HL-60 (cell line): ENCODE measurements at regions not wholly inside any gene's neighbourhood (a gene's known extent, or its start where the extent isn't known, plus 50 kb on each side); places are given as distances from the start of the nearest gene placed in this dataset.
"Not testable (repeated sequence)": the region's sequence is repeated elsewhere in the genome, so short reads cannot be mapped to it uniquely, and the experiment has no call there.

Source experiments
- DNase-seq, 2 experiments: peaks; one replicate each; pipeline ENCODE4 v3.0.0-alpha.2; 2010 to 2020; ENCODE audit warnings: low read depth in 1 of 2, low spot score in 1 of 2
- H3K27ac ChIP-seq: fragments of 250-450 bp; sonication (Bioruptor Pico); replicated peaks from 2 replicates; pipeline ENCODE4 v1.5.1; 2020; ENCODE audit warnings: mild to moderate bottlenecking, moderate library complexity
- H3K27me3 ChIP-seq: fragments of 250-450 bp; sonication (Bioruptor Pico); 2 replicates; pipeline ENCODE4 v1.5.1; 2021; ENCODE audit warnings: mild to moderate bottlenecking, moderate library complexity; ENCODE audit not compliant: insufficient read depth, poor library complexity, severe bottlenecking
- H3K4me3 ChIP-seq: replicated peaks from 2 replicates; pipeline ENCODE4 v1.5.1; 2011; ENCODE audit warnings: mild to moderate bottlenecking, control low read depth, low read length; ENCODE audit not compliant: insufficient read depth
- CTCF ChIP-seq: IDR thresholded peaks from one replicate; pipeline ENCODE4 v1.5.1; 2011; ENCODE audit warnings: low read length, control low read depth, inconsistent platforms; ENCODE audit not compliant: insufficient read depth
- GABPA ChIP-seq: IDR thresholded peaks from 2 replicates; pipeline ENCODE4 v1.6.1; 2012; ENCODE audit warnings: low read depth
- POLR2AphosphoS5 ChIP-seq: IDR thresholded peaks from 2 replicates; pipeline ENCODE4 v1.6.1; 2012; ENCODE audit warnings: low read depth
- REST ChIP-seq: IDR thresholded peaks from 2 replicates; pipeline ENCODE4 v1.6.1; 2012; ENCODE audit warnings: low read depth; ENCODE audit not compliant: insufficient replicate concordance
- SPI1 ChIP-seq: IDR thresholded peaks from 2 replicates; pipeline ENCODE4 v1.6.1; 2012; ENCODE audit warnings: low read depth, mild to moderate bottlenecking, borderline replicate concordance

GRCh38 chr6:104676679-104677078 lies 183.0 kb downstream of the HACE1 start:
- not testable (repeated sequence) for H3K4me3 ChIP-seq, H3K27me3 ChIP-seq, DNase-seq, H3K27ac ChIP-seq

GRCh38 chr6:104675161-104675560 lies 184.6 kb downstream of the HACE1 start:
- not testable (repeated sequence) for H3K4me3 ChIP-seq, DNase-seq

GRCh38 chr6:104673078-104673477 lies 186.6 kb downstream of the HACE1 start:
- not testable (repeated sequence) for H3K4me3 ChIP-seq, H3K27ac ChIP-seq, DNase-seq, H3K27me3 ChIP-seq

More at GRCh38 chr6:104675161-104675560, 184.6 kb downstream of the HACE1 start:
- not testable (repeated sequence) for H3K27ac ChIP-seq, H3K27me3 ChIP-seq

GRCh38 chr6:104671591-104671891 lies 188.2 kb downstream of the HACE1 start:
- not testable (repeated sequence) for H3K4me3 ChIP-seq, H3K27me3 ChIP-seq, H3K27ac ChIP-seq, DNase-seq

- not testable (repeated sequence) for DNase-seq, H3K4me3 ChIP-seq, H3K27ac ChIP-seq, H3K27me3 ChIP-seq
Measured at GRCh38 chr6:104670834-104671590, 188.7 kb downstream of the HACE1 start.

- Histone ChIP-seq H3K27ac (no peak overlapping the region), H3K27me3 (no peaks in the 10 kb centered on the region), H3K4me3 (no peak overlapping the region)
- no peak for DNase-seq
- no peak for TF ChIP-seq REST
- no peak for TF ChIP-seq POLR2AphosphoS5
- no peak for TF ChIP-seq CTCF
- no peak for TF ChIP-seq GABPA
- TF ChIP-seq SPI1, result no peak
Measured at GRCh38 chr6:104669483-104669882, 190.2 kb downstream of the HACE1 start.

GRCh38 chr6:104656235-104656634 lies 203.5 kb downstream of the HACE1 start:
- no peaks in the 10 kb centered on the region for H3K27me3 ChIP-seq
- no peak for DNase-seq
- no peak overlapping the region for H3K27ac ChIP-seq
- no peak overlapping the region for H3K4me3 ChIP-seq
- TF ChIP-seq CTCF (no peak), REST (no peak), GABPA (no peak), POLR2AphosphoS5 (no peak), SPI1 (no peak)
